GM12878 (cell line): ENCODE measurements at regions not wholly inside any gene's neighbourhood (a gene's known extent, or its start where the extent isn't known, plus 50 kb on each side); places are given as distances from the start of the nearest gene placed in this dataset.

Experiments
- CBX5 ChIP-seq: sonication (generic); IDR thresholded peaks from 2 replicates; pipeline ENCODE4 v1.6.1; 2016; ENCODE audit warnings: low read depth, moderate library complexity, mild to moderate bottlenecking, inconsistent platforms
- CTCF ChIP-seq, 3 experiments: IDR thresholded peaks in 2 of 3; conservative IDR thresholded peaks in 1 of 3; 2 replicates each; pipeline ENCODE4 v1.5.1; 2011; ENCODE audit warnings: low read depth in 3 of 3, low read length in 3 of 3, mild to moderate bottlenecking in 3 of 3, control low read depth in 2 of 3, moderate library complexity in 2 of 3, inconsistent platforms in 1 of 3, mixed read lengths in 1 of 3; ENCODE audit not compliant: control insufficient read depth in 2 of 3, insufficient read depth in 1 of 3; ENCODE audit errors: extremely low read depth in 1 of 3
- HDGF ChIP-seq: fragments of 450-650 bp; IDR thresholded peaks from 2 replicates; pipeline ENCODE4 v1.6.1; 2016; ENCODE audit warnings: antibody characterized with exemption
- MYC ChIP-seq: IDR thresholded peaks from 2 replicates; pipeline ENCODE4 v1.6.1; 2011; ENCODE audit warnings: mild to moderate bottlenecking, low read length, moderate library complexity, inconsistent platforms; ENCODE audit not compliant: insufficient read depth, insufficient replicate concordance, insufficient read length, severe bottlenecking
- POLR2A ChIP-seq: IDR thresholded peaks from 2 replicates; pipeline ENCODE4 v1.6.1; 2011; ENCODE audit warnings: low read depth, mild to moderate bottlenecking, low read length
- RAD21 ChIP-seq: IDR thresholded peaks from 2 replicates; pipeline ENCODE4 v1.6.1; 2011; ENCODE audit warnings: mild to moderate bottlenecking, low read depth, low read length, moderate library complexity; ENCODE audit not compliant: insufficient read depth
- RELA ChIP-seq: fragments of 450-650 bp; IDR thresholded peaks from 2 replicates; pipeline ENCODE4 v1.8.0; 2014; ENCODE audit warnings: borderline replicate concordance; ENCODE audit not compliant: partially characterized antibody
- SMARCA5 ChIP-seq: fragments of 450-650 bp; IDR thresholded peaks from 2 replicates; pipeline ENCODE4 v1.6.1; 2017; ENCODE audit warnings: mild to moderate bottlenecking

- TF ChIP-seq POLR2A (no peak), RELA (no peak), CTCF (IDR thresholded peaks at IDR 0.05 in 2 of 3, conservative IDR thresholded peaks at IDR 0.05 in 1 of 3; ENCODE audit: control insufficient read depth in 2 of 3, extremely low read depth in 1 of 3, insufficient read depth in 1 of 3, low read depth in 3 of 3, low read length in 3 of 3) (peak; percentile 12 to 55 (median 19); a peak in 3 of 6 replicates), MYC (no peak), SMARCA5 (no peak), CBX5 (no peak), HDGF (no peak), RAD21 (peak; percentile 63)
These were observed 56.6 kb upstream of the POMGNT2 start for GRCh38 chr3:43162230-43163084.
